ENCODE measurements at regions not wholly inside any gene's neighbourhood (a gene's known extent, or its start where the extent isn't known, plus 50 kb on each side); places are given as distances from the start of the nearest gene placed in this dataset.

DNA sequence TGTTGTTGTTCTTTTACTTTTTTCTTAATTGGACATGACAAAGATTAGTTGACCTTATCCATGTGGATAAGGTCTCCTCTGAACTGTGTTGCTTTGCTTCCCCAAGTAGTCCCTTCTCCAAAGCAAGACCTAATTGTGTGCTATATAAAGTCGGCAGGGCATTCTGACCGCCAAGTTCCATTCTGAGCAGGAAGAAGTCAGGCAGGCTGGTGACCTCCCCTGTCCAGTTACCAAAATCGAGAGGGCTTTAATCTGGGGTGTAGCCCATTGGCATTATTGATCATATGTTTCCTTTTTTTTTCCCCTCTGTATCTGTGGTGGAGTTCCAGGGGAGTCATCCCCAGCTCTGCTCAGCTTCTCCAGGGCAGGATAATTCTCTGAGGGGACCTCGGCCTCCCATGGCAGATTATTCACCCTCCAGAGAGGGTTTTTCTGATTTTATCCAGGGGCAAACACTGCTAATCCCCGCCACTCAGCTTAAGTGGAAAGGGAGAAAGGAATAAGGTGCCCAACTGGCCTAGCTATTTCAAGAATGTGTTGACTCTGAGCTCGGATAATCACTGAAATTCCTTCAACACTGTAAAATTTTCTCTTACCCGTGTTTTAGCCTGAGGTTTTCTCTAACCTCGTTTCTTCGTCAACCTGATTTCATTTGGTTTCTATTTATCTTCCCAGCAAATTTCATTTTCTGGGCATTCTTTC lies 71.8 kb upstream of the L3MBTL3 start:
- TF ChIP-seq, protein P1, sequence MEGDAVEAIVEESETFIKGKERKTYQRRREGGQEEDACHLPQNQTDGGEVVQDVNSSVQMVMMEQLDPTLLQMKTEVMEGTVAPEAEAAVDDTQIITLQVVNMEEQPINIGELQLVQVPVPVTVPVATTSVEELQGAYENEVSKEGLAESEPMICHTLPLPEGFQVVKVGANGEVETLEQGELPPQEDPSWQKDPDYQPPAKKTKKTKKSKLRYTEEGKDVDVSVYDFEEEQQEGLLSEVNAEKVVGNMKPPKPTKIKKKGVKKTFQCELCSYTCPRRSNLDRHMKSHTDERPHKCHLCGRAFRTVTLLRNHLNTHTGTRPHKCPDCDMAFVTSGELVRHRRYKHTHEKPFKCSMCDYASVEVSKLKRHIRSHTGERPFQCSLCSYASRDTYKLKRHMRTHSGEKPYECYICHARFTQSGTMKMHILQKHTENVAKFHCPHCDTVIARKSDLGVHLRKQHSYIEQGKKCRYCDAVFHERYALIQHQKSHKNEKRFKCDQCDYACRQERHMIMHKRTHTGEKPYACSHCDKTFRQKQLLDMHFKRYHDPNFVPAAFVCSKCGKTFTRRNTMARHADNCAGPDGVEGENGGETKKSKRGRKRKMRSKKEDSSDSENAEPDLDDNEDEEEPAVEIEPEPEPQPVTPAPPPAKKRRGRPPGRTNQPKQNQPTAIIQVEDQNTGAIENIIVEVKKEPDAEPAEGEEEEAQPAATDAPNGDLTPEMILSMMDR (conservative IDR thresholded peaks at IDR 0.05 in 1 of 2, IDR thresholded peaks at IDR 0.05 in 1 of 2; ENCODE audit: extremely low read depth in 1 of 2, insufficient read depth in 1 of 2, low read depth in 1 of 2, low read length in 2 of 2) = no peak
- TF ChIP-seq EZH2 (IDR thresholded peaks at IDR 0.05; ENCODE audit: borderline replicate concordance, low read length) = no peak

All from mammary epithelial cell (primary cell).